ENCODE measurements at regions not wholly inside any gene's neighbourhood (a gene's known extent, or its start where the extent isn't known, plus 50 kb on each side); places are given as distances from the start of the nearest gene placed in this dataset.
A peak's percentile ranks its signal among the peaks of the same experiment; 100 is the strongest.

DNA sequence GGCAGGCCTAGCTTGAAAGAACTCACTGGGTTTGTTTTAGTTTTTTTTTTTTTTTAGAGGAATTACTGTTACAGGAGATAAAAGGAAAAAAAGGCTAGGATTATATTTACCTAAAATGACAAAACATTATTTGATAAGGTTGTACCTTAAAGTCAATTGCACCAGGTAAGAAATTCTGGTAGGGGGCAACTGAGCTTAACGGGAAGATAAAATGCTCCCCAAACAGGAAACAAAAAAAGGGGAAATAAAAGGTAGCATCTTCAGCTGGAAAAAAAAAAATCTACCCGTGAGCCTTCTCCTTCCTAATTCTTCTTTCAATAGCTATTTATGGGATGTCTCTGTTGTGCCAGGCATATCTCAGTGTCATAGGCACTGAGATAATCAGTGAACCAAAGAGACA, 164.5 kb downstream of the PIK3R1 start:
- DNase-seq, result no peak

- no peak for DNase-seq
These were observed 165.5 kb downstream of the PIK3R1 start for GRCh38 chr5:68381060-68381459.

DNA sequence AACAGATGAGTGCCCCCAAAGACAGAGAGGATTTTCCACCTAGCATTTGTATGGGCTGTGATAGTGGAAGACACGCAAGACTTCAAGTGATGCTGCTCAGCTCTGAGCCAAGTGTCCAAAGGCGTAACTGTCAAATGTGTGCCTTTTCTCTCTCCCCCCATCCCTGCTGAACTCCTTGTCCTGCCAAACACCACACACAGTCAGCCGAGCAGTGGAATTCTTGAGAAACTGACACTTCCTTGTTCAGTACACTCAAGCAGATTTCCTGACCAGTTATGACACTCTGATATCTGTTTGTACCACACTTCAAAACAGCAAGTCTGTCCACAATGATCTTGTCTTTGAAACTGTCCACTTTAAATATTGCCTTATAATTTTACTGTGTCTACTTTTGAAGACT, 166.4 kb downstream of the PIK3R1 start:
- DNase-seq, result no peak

DNA sequence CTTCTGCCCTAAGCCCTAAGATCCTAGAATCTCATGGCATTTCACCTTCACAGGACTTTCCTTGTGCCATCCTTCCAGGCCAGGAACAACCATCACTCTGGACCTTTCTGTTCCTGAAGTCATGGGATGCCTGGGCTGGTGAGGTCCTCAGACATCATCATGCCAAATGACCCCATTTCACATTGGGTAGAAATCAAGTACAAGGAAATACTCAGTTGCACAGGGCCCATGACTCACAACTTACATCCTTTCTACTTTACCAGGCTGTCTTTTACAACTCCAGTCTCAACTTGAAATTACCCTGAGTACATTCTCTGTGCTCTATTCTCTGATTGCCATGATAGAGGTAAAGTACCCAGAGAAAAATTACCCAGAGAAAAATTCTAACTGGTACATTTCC, 167.1 kb downstream of the PIK3R1 start:
- no peak for DNase-seq

DNA sequence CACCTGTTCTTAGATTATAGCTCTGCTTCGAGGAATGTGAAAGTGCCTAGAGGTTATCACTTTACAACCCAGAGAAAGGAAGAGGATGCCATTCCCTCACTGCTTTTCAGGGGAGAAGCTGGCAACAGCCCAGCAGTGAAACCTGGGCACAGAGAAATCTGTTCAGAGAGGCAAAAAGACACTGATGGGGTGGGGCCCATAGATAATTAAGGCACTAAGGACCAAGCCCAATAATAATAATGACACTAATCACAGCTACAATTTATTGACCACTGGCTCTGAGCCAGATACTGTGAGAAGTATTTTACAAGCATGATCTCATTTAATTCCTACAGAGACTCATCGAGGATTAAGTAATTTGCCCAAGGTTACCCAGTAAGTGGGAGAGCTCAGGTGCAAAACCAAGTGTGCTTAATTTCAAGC, 168.3 kb downstream of the PIK3R1 start:
- no peak for DNase-seq

- DNase-seq, result no peak
These were observed 169.5 kb downstream of the PIK3R1 start for GRCh38 chr5:68384936-68385594.

- DNase-seq, result no peak
These were observed 170.4 kb downstream of the PIK3R1 start for GRCh38 chr5:68385936-68386335.

GRCh38 chr5:68387074-68387796, 171.7 kb downstream of the PIK3R1 start:
- DNase-seq, result no peak

- DNase-seq, result no peak
These were observed 174.1 kb downstream of the PIK3R1 start for GRCh38 chr5:68389618-68390017.

DNA sequence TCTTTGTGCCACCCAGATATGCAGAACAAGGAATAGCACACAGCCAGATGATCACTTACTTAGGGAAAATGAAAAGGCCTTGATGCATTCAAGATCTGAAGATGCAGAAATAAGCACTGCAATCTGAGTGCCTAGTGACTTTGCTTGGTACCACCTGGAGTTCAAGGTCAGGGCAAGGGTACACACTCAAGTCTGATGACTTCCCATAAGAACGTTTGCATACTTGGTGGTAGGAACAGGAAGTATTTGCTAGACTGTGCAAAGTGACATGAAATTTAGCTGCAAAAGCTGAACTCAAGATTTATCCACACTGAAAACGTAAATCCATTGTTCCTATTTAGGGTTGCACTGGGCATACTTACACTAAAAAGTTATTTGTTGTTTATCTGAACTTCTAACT, 177.1 kb downstream of the PIK3R1 start:
- DNase-seq, result no peak

- DNase-seq, result no peak
These were observed 179.7 kb downstream of the PIK3R1 start for GRCh38 chr5:68395302-68395701.

DNA sequence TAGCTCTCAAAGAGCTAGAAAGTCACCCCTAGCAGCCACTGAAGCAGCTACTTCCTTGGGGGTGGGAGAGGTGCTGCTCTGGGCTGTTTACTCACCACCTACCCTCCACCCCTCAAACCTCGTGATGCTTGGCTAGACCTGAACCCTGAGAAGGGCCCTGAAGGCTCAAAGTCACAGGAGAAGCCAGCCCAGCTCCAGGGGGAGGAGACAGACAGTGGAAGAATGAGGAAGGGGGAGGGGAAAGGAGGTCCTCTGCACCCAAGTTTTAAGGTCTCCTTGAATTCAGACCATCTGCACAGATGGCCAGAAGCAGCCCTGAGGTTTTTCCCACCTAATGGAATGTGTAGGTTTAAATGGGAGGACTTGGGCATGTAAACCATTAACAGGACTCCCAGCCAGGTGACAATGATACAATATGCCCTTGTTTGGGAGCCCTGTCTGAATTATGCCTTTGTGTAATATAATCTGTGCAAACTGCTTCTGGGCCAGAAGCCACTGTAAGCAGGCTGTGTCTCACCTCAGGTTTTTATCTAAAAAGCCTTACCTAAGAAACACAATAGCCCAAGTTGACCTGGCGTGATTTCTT, 180.5 kb downstream of the PIK3R1 start:
- no peak for DNase-seq

DNA sequence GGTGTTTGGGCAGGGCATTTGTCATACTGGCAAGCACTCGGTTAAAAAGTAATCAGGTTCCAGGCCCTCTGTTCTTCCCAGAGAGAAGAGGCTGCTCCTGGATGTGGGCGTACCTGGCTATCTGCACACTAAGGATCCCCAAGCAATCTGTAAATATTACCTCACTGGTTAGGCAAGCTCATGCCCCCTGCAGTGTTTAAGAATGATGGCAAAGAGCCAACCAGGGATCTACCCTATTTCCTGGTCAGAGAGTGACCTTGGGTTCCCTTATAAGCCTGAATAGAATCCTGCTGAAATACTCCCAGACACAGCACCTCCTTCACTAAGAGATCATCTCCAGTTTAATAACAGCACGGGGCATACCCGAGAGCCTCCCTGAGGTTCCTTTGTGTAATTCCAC, 181.2 kb downstream of the PIK3R1 start:
- DNase-seq, result no peak

GRCh38 chr5:68398146-68398812, 182.7 kb downstream of the PIK3R1 start:
- no peak for DNase-seq

DNA sequence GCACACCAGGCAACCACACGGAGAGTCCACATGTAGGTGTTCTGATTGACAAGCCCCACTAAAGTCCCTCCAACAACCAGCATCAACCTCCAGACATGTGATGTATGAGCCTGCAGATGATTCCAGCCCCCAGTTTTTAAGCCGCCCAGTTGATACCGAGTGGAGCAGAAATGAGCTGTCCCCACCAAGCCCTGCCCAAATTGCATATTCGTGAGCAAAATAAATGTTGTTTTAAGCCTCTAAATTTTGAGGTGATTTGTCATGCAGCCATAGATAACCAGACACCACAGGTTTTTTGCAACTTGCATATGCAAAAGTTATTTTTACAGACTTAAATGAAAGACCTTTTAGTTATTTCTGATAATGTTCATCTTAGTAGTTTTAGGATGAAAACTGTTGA, 187.7 kb downstream of the PIK3R1 start:
- DNase-seq, result no peak

DNA sequence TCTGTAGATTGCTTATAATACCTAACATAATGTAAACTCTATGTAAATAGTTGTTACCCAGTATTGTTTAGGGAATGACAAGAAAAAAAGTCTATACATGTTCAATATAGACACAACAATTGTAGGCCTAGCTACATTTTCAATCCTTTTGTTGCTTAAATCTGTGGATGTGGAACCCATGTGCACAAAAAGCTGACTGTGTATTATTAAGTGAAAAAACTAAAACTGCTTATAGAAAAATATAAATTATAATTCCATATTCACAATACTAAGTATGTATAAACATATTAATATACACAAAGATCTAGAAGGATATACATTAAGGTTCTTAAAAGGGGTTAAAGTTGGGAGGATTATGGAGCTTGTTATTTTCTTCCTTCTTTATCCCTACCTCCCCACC, 188.7 kb downstream of the PIK3R1 start:
- no peak for DNase-seq

DNA sequence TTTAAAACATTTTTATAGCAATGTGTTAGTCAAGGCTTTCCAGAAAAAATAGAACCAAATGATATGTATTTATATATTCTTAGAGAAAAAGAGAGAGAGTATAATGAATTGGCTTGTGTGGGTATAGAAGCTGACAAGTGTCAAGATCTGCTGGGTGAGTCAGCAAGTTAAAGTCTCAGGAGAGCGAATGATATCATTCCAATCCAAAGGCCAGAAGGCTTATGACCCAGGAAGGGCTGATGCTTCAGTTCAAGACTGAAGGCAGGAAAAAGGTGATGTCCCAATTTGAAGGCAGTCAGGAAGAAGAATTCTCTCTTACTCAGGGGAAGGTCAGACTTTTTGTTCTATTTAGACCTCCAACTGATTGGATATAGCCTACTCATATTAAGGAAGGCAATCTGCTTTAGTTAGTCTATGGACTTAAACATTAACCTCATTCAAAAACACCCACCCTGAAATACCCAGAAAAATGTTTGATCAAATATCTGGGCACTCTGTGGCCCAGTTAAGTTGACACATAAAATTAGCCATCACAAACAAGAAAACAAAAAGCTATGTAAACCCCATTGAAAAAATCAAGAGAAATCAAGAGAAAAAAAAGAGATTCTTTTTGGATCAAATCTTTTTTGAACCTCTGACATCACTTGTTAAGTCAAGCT, 189.6 kb downstream of the PIK3R1 start:
- no peak for DNase-seq

- DNase-seq, result no peak
These were observed 190.5 kb downstream of the PIK3R1 start for GRCh38 chr5:68405784-68406743.

DNA sequence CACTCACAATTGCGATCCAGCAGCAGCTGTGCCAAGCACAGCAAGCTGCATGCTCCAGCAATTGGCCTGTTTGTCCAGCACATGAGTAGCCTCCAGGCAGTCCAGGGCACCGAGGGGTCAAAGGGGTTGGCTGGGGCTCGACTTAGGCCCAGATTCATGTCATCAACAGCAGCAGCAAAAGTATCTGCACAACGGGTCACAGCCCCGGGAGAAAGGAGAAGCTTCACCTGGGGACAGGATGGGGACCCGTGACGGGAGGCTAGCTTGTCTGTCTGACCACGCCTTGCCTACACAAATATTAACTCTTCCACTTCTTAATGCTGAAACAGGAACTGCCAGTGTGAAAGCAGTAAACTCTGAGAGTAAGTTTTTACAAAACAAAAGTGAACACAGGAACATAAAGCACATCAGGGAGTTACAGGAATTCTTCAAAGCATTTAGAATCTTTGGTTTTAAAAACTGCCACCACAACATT, 191.2 kb downstream of the PIK3R1 start:
- DNase-seq, result no peak

DNA sequence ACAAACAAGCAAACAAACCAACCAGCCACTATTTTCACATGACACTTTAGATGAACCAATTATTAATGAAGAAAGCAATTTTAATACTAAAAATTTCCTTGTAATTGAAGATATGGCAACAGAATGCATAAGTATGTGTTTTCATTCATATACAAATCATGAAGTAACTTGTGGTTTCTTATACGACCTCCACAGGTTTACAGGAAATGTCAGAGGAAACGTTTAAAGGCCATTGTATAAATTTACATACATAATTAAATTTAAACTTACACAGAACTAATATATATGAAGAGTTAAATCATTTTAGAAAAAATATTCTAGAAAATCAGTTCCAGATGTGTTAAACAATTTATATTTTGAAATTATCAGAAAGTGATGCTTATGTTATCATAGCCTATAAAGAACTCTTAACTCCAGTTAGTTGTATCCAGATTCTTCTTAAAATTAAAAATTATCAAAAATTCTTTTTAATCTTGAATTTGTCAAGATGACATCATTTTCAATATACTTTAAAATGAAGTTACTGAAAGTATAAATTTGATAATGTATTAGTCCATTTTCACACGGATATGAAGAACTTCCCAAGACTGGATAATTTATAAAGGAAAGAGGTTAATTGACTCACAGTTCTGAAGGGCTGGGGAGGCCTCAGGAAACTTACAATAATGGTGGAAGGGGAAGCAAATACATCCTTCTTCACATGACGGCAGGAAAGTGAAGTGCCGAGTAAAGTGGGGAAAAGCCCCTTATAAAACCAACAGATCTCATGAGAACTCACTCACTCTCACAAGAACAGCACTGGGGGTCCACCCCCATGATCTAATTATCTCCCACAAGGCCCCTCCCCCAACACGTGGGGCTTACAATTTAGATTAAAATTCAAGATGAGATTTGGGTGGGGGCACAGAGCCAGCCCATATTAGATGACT, 192.0 kb downstream of the PIK3R1 start:
- DNase-seq, result peak in 1 of 6 experiments; percentile 15
